Aorta (tissue), 5 donors: ENCODE measurements at regions not wholly inside any gene's neighbourhood (a gene's known extent, or its start where the extent isn't known, plus 50 kb on each side); places are given as distances from the start of the nearest gene placed in this dataset.
"Not testable (repeated sequence)": the region's sequence is repeated elsewhere in the genome, so short reads cannot be mapped to it uniquely, and the experiment has no call there.

Source experiments
- ATAC-seq: fragments of 200-7000 bp; cut with Tn5 transposase; one replicate; pipeline ENCODE4 v1.9.1; 2022; ENCODE audit warnings: moderate library complexity; ENCODE audit not compliant: low FRiP score
- DNase-seq, 2 donors: peaks; one replicate each; pipeline ENCODE4 v3.0.0-alpha.2; 2020
- H3K27ac ChIP-seq, 2 donors: one replicate each; pipeline ENCODE4 v1.5.1; 2013; ENCODE audit warnings: low read length in 2 of 2, mild to moderate bottlenecking in 2 of 2, moderate library complexity in 2 of 2, control low read depth in 1 of 2, inconsistent platforms in 1 of 2, low read depth in 1 of 2
- H3K27me3 ChIP-seq, 2 donors: one replicate each; pipeline ENCODE4 v1.6.1; 2013; ENCODE audit warnings: control low read depth in 1 of 2, low read length in 1 of 2, mild to moderate bottlenecking in 1 of 2, moderate library complexity in 1 of 2; ENCODE audit not compliant: insufficient read depth in 2 of 2, control insufficient read depth in 1 of 2
- H3K36me3 ChIP-seq, 2 donors: one replicate each; pipeline ENCODE4 v1.6.1; 2013; ENCODE audit warnings: control low read depth in 1 of 2, low read length in 1 of 2, mild to moderate bottlenecking in 1 of 2; ENCODE audit not compliant: insufficient read depth in 2 of 2, control insufficient read depth in 1 of 2
- H3K4me1 ChIP-seq, 2 donors: one replicate each; pipeline ENCODE4 v1.6.1; 2013; ENCODE audit warnings: low read length in 2 of 2, control low read depth in 1 of 2, mild to moderate bottlenecking in 1 of 2, moderate library complexity in 1 of 2; ENCODE audit not compliant: insufficient read depth in 2 of 2, control insufficient read depth in 1 of 2
- H3K4me3 ChIP-seq, 2 donors: one replicate each; pipeline ENCODE4 v1.5.1; 2013; ENCODE audit warnings: low read length in 2 of 2, control low read depth in 1 of 2, mild to moderate bottlenecking in 1 of 2
- H3K9me3 ChIP-seq: one replicate; pipeline ENCODE4 v1.6.1; 2013; ENCODE audit warnings: mild to moderate bottlenecking, low read length; ENCODE audit not compliant: control insufficient read depth
- WGBS, 2 donors: extraction: QIAGEN DNeasy Blood & Tissue Kit; methylation state at CpG; one replicate each; pipeline ENCODE4 v1.1.7; 2013; 5-methylcytosine and 5-hydroxymethylcytosine counted together
- intact Hi-C, 2 donors: fragments of 100-400 bp; cut with DNase I; formaldehyde crosslinking; loops; one replicate each; pipeline versions ENCODE4 v1.14.2 to v1.15.0; 2022
- donor health status: healthy with polysubstance abuse.
- donor health status: Bipolar disorder and iron deficiency.
- donor health status: DM: no; HTN: no; CAD: no.
- donor health status: DM: no; HTN: no; CAD: no.
- donor health status: DM: yes; HTN: yes; CAD: no.

- intact Hi-C loops, H3K4me1 ChIP-seq, H3K27ac ChIP-seq, H3K36me3 ChIP-seq, ATAC-seq, H3K27me3 ChIP-seq, H3K9me3 ChIP-seq, DNase-seq, H3K4me3 ChIP-seq: not testable (repeated sequence)
- 76% methylated on average over 4 of the region's 4 CpGs; no CpG with 5 or more reads in 1 of the 2 donors for WGBS, 2 donors
These were observed 261.0 kb downstream of the SPATA31A1 start for GRCh38 chr9:39616480-39616879.

- DNase-seq, intact Hi-C loops, ATAC-seq, H3K27me3 ChIP-seq, H3K9me3 ChIP-seq, H3K36me3 ChIP-seq, H3K27ac ChIP-seq, H3K4me3 ChIP-seq, H3K4me1 ChIP-seq: not testable (repeated sequence)
- 85% methylated on average over 4 of the region's 10 CpGs; no CpG with 5 or more reads in 1 of the 2 donors for WGBS, 2 donors
These were observed 268.6 kb downstream of the SPATA31A1 start for GRCh38 chr9:39624048-39624447.

- H3K4me1 ChIP-seq, H3K36me3 ChIP-seq: not testable (repeated sequence)
- DNase-seq, result peak; percentile 23 to 55
These were observed 276.6 kb downstream of the SPATA31A1 start for GRCh38 chr9:39632071-39632470.

GRCh38 chr9:39649029-39649428 lies 293.6 kb downstream of the SPATA31A1 start:
- H3K9me3 ChIP-seq, H3K27me3 ChIP-seq, H3K4me3 ChIP-seq, ATAC-seq, H3K4me1 ChIP-seq, intact Hi-C loops, DNase-seq, H3K27ac ChIP-seq, H3K36me3 ChIP-seq: not testable (repeated sequence)

More at GRCh38 chr9:39632071-39632470, 276.6 kb downstream of the SPATA31A1 start:
- H3K9me3 ChIP-seq, intact Hi-C loops, H3K27ac ChIP-seq, H3K4me3 ChIP-seq, ATAC-seq, H3K27me3 ChIP-seq: not testable (repeated sequence)
- WGBS, 2 donors, result 2 to 32% methylated on average over 4 to 8 of the region's 12 CpGs

- H3K4me3 ChIP-seq, ATAC-seq, intact Hi-C loops, DNase-seq, H3K36me3 ChIP-seq, H3K9me3 ChIP-seq, H3K27ac ChIP-seq, H3K4me1 ChIP-seq, H3K27me3 ChIP-seq: not testable (repeated sequence)
- no CpG with 5 or more reads among the region's 4 CpGs for WGBS, 2 donors
These were observed 301.6 kb downstream of the SPATA31A1 start for GRCh38 chr9:39656960-39657603.

- H3K27ac ChIP-seq, DNase-seq, H3K36me3 ChIP-seq, intact Hi-C loops, H3K9me3 ChIP-seq, H3K4me1 ChIP-seq, H3K27me3 ChIP-seq, H3K4me3 ChIP-seq, ATAC-seq: not testable (repeated sequence)
- WGBS, 2 donors, result no CpG with 5 or more reads among the region's 8 CpGs
These were observed 307.6 kb downstream of the SPATA31A1 start for GRCh38 chr9:39663020-39663419.

- H3K36me3 ChIP-seq, H3K4me3 ChIP-seq, intact Hi-C loops, H3K27ac ChIP-seq, H3K27me3 ChIP-seq, H3K4me1 ChIP-seq, ATAC-seq, H3K9me3 ChIP-seq, DNase-seq: not testable (repeated sequence)
- no CpG with 5 or more reads among the region's 1 CpG for WGBS, 2 donors
These were observed 308.2 kb downstream of the SPATA31A1 start for GRCh38 chr9:39663713-39664112.

- WGBS, 2 donors, result 85 to 90% methylated on average over 4 of the region's 7 CpGs
- H3K9me3 ChIP-seq, H3K4me1 ChIP-seq, H3K4me3 ChIP-seq, DNase-seq, ATAC-seq, H3K27me3 ChIP-seq, H3K27ac ChIP-seq, H3K36me3 ChIP-seq, intact Hi-C loops: not testable (repeated sequence)
These were observed 309.6 kb downstream of the SPATA31A1 start for GRCh38 chr9:39665020-39665419.

- H3K27me3 ChIP-seq, DNase-seq, intact Hi-C loops, ATAC-seq, H3K9me3 ChIP-seq, H3K4me3 ChIP-seq, H3K27ac ChIP-seq, H3K36me3 ChIP-seq, H3K4me1 ChIP-seq: not testable (repeated sequence)
- WGBS, 2 donors, result no CpG with 5 or more reads among the region's 1 CpG
These were observed 319.2 kb downstream of the SPATA31A1 start for GRCh38 chr9:39674437-39675210.
